ENCODE measurements at regions not wholly inside any gene's neighbourhood (a gene's known extent, or its start where the extent isn't known, plus 50 kb on each side); places are given as distances from the start of the nearest gene placed in this dataset.

DNA sequence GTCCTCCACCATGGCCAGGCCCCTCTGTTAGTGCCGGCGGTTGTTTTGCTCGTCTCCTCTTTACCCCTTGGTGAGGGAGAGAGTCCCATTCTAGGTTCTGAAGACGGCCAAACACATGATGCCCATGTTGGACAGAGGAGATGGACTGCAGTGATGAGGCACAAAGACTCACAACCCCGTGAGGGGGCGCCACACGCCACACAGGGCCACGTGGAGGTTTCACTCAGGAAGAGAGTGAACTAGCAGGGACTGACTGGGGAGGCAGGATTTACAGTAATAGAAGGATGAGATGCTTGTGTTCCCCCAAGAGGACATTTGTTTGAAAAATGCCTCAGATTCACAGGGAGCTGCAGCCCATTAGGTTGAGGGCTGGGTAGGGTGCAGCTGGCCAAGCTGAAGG, 655.3 kb upstream of the FRG1 start:
- no peak for DNase-seq (ENCODE audit: low spot score in 2 of 2)
- no peak for TF ChIP-seq POLR2A (IDR thresholded peaks at IDR 0.05)
- no peak for TF ChIP-seq POLR2AphosphoS5 (IDR thresholded peaks at IDR 0.05)
- TF ChIP-seq, protein P1, sequence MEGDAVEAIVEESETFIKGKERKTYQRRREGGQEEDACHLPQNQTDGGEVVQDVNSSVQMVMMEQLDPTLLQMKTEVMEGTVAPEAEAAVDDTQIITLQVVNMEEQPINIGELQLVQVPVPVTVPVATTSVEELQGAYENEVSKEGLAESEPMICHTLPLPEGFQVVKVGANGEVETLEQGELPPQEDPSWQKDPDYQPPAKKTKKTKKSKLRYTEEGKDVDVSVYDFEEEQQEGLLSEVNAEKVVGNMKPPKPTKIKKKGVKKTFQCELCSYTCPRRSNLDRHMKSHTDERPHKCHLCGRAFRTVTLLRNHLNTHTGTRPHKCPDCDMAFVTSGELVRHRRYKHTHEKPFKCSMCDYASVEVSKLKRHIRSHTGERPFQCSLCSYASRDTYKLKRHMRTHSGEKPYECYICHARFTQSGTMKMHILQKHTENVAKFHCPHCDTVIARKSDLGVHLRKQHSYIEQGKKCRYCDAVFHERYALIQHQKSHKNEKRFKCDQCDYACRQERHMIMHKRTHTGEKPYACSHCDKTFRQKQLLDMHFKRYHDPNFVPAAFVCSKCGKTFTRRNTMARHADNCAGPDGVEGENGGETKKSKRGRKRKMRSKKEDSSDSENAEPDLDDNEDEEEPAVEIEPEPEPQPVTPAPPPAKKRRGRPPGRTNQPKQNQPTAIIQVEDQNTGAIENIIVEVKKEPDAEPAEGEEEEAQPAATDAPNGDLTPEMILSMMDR (IDR thresholded peaks at IDR 0.05) = no peak
- H3K27me3 ChIP-seq = no peaks in the 10 kb centered on the region
- no peaks in the 10 kb centered on the region for H3K4me1 ChIP-seq
- H3K9me3 ChIP-seq = no peaks in the 10 kb centered on the region
- H3K4me3 ChIP-seq = no peak overlapping the region
- H3K27ac ChIP-seq = no peak overlapping the region
- intact Hi-C loops (cut with DNase I; ENCODE audit: low total_unique reads) = no loop called here
- H3K36me3 ChIP-seq = no peaks in the 10 kb centered on the region

DNA sequence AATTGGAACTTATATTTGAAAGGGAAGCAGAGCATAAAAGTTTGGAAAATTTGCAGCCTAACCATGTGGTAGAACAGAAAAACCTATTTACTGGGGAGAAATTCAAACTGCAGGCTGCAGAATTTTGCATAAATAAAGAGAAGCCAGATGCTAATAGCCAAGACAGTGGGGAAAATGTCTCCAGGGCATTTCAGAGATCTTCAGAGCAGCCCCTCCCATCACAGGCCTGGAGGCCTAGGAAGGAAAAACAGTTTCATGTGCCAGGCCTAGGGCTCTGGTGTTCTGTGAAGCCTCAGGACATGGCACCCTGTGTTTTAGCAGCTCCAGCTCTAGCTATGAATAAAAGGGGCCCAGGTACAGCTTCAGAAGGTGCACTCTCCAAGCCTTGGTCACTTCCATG, 648.7 kb upstream of the FRG1 start:
- Histone ChIP-seq H3K4me3 (no peak overlapping the region), H3K27ac (no peak overlapping the region), H3K9me3 (no peaks in the 10 kb centered on the region), H3K36me3 (no peaks in the 10 kb centered on the region), H3K4me1 (no peaks in the 10 kb centered on the region), H3K27me3 (no peaks in the 10 kb centered on the region)
- TF ChIP-seq, protein P1 (IDR thresholded peaks at IDR 0.05) = no peak
- no peak for TF ChIP-seq POLR2A (IDR thresholded peaks at IDR 0.05)
- no peak for TF ChIP-seq POLR2AphosphoS5 (IDR thresholded peaks at IDR 0.05)
- intact Hi-C loops (cut with DNase I; ENCODE audit: low total_unique reads) = no loop called here
- no peak for DNase-seq (ENCODE audit: low spot score in 2 of 2)

DNA sequence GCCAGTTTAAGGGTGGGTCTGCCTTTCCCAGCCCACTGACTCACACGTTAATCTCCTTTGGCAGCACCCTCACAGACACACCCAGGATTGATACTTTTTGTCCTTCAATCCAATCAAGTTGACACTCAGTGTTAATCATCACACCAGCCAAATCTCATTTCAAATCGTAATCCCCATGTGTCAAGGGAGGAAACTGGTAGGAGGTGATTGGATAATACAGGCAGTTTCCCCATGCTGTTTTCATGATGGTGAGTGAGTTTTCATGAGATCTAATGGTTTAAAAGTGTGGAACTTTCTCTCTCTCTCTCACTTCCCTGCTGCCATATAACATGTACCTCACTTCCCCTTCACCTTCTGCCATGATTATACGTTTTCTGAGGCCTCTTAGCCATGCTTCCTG, 647.2 kb upstream of the FRG1 start:
- Histone ChIP-seq H3K4me1 (no peaks in the 10 kb centered on the region), H3K9me3 (no peaks in the 10 kb centered on the region), H3K4me3 (no peak overlapping the region), H3K27me3 (no peaks in the 10 kb centered on the region), H3K36me3 (no peaks in the 10 kb centered on the region), H3K27ac (no peak overlapping the region)
- intact Hi-C loops (cut with DNase I; ENCODE audit: low total_unique reads) = no loop called here
- no peak for TF ChIP-seq POLR2AphosphoS5 (IDR thresholded peaks at IDR 0.05)
- TF ChIP-seq POLR2A (IDR thresholded peaks at IDR 0.05) = no peak
- TF ChIP-seq, protein P1 (IDR thresholded peaks at IDR 0.05) = no peak
- DNase-seq (ENCODE audit: low spot score in 2 of 2) = no peak

DNA sequence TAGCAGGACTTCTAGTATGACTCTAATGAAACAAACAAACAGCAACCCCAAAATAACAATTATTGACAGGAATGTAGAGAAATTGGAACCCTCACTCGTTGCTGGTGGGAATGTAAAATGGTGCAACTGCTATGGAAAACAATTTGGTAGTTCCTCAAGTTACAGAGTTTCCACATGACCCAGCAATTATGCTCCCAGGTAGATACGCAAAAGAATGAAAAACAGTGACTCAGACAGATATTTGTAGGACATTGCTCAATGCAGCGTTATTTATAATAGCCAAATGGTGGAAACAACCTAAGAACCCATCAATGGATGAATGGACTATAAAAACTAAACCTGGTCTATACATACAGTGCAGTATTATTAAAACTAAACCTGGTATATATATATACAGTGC, 646.1 kb upstream of the FRG1 start:
- Histone ChIP-seq H3K4me3 (no peak overlapping the region), H3K36me3 (no peaks in the 10 kb centered on the region), H3K27ac (no peak overlapping the region), H3K9me3 (no peaks in the 10 kb centered on the region), H3K27me3 (no peaks in the 10 kb centered on the region), H3K4me1 (no peaks in the 10 kb centered on the region)
- no peak for DNase-seq (ENCODE audit: low spot score in 2 of 2)
- intact Hi-C loops (cut with DNase I; ENCODE audit: low total_unique reads) = no loop called here
- no peak for TF ChIP-seq POLR2AphosphoS5 (IDR thresholded peaks at IDR 0.05)
- no peak for TF ChIP-seq POLR2A (IDR thresholded peaks at IDR 0.05)
- TF ChIP-seq, protein P1 (IDR thresholded peaks at IDR 0.05) = no peak

DNA sequence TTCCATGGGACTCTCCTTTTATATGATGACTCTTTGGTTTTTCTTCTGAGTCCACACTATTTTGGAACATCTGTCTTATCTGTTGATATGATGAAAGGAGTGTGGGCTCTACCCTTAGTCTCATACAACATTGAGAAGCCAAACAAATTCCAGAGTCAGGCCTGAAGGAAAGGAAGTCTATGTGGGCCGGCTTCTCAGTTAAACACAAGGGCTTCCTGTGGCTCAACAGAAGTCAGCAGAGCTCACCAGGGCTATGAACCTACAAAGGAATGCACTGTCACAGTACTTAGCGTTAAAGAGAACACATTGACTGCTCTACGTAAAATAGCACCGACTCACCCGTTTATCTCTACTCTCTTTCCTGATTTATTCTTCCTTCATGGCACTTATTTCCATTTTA, 641.0 kb upstream of the FRG1 start:
- intact Hi-C loops (cut with DNase I; ENCODE audit: low total_unique reads) = no loop called here

More for the DNA sequence above, 641.0 kb upstream of the FRG1 start:
- Histone ChIP-seq H3K27me3 (no peaks in the 10 kb centered on the region), H3K4me1 (no peaks in the 10 kb centered on the region), H3K36me3 (no peaks in the 10 kb centered on the region), H3K27ac (no peak overlapping the region), H3K4me3 (no peak overlapping the region), H3K9me3 (no peaks in the 10 kb centered on the region)
- no peak for DNase-seq (ENCODE audit: low spot score in 2 of 2)
- no peak for TF ChIP-seq POLR2AphosphoS5 (IDR thresholded peaks at IDR 0.05)
- TF ChIP-seq, protein P1 (IDR thresholded peaks at IDR 0.05) = no peak
- TF ChIP-seq POLR2A (IDR thresholded peaks at IDR 0.05) = no peak
